HG02981 (cell line): ENCODE measurements at regions not wholly inside any gene's neighbourhood (a gene's known extent, or its start where the extent isn't known, plus 50 kb on each side); places are given as distances from the start of the nearest gene placed in this dataset.

Source experiments
- ATAC-seq: cut with Tn5 transposase; IDR thresholded peaks from one replicate; pipeline ENCODE4 v1.9.1; 2021; ENCODE audit warnings: mild to moderate bottlenecking, moderate library complexity; ENCODE audit not compliant: unreplicated experiment

DNA sequence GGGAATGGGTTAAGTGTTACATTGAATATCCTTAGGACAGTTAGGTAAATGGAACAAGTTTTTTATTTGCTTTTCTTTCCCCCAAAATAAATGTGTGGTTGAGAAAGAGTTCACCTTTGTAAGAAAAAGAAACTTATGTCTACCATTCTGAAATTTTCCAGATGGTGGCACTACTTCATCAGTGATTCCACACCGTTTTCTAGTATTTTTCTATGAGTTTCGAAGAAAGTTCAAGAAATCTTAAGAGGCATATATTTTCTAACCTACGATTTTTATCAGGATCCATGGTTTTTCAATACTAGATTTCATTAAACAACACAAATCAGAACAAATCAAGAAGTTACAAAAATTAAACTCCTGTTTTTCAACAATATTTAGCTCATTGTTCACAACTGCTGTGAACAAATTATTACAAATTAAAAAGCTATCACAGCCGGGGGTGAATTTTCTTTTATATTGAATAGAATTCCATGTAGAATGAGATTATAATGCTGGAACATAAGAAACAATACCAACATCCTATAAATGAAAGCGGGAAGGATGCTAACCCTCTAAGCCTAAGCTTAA, 163.1 kb upstream of the NPVF start:
- no peak for ATAC-seq

DNA sequence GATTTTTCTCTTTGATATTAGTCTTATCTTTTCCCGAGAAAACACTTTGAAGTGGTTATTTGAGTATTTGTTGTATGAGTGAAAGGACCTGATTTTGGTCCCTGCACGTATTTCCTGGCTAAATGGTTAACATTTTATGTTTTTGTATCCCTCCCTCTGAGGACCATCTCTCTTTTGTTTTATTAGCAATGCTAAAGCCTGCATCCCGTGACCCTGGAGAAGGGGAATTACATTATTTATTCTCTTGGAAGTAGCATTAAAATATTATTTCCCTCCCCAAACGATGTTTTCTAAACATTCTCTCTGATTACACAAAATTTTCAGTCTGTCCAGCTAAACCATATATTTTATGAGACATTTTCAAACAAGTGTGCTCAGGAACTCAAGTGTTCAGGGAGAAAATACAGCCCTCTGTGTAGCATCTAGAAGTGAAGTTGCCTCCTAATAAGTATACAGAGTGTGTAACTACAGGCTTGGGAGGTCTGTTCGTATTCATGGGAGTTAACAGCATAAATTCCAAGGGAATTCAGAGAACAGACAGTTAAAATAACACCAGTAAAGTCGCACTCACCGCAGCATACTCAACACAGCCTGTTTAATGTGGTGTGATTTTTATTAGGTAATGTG, 163.8 kb upstream of the NPVF start:
- no peak for ATAC-seq

DNA sequence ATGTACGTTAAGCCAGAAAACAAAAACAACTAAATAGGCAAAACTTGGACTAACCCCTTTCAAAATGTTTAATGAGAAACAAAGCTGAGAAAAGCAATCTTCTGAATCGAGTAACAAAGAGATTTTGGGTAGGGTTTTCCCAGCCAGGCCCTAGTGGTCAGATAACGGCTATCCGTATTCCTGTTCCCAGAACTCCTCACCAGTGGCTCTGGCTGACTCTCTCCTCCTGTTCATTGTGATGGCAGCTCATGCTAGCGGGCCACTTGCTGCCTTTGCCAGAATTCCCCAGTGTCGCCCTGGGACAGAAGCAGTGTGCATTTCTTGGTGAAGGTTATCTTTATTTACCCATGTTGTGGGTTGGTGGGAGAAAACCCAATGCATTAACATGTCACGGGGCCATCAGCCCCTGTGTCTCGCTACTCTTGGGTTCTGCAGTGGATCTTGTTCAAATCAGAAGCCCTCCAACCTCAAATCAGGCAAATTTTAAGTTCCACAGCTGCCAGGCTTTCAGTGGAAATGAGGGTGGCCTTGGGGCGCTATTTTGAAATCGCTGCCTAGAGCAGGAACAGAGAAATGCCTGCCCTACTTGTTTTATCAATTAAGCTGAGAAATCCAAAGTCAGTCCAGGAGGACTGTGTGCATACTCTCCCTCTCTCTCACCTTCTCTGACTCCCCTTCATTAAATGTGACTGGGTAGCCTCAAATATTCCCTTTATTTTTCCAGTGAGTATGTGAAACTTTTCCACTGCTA, 164.5 kb upstream of the NPVF start:
- ATAC-seq: no peak

DNA sequence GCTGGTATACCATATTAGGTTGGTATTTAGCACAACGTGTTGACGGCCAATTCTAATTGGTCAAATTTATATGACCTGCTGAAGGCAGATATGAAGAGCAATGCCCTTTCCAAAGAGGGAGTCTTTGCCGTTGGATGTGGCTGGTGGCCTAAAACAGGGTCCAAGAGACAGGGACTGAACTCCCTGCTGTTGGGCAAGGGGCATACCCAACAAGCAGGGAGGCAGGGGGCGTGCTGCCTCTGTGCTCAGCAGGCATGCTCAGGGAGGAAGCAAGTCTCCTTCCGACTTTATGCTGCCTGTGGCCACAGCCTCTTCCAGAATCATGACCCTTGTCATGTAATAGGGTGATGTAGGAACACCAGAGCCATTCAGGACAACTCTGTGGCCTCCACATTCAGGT, 167.7 kb upstream of the NPVF start:
- no peak for ATAC-seq

GRCh38 chr7:25396668-25397067, 168.4 kb upstream of the NPVF start:
- no peak for ATAC-seq

DNA sequence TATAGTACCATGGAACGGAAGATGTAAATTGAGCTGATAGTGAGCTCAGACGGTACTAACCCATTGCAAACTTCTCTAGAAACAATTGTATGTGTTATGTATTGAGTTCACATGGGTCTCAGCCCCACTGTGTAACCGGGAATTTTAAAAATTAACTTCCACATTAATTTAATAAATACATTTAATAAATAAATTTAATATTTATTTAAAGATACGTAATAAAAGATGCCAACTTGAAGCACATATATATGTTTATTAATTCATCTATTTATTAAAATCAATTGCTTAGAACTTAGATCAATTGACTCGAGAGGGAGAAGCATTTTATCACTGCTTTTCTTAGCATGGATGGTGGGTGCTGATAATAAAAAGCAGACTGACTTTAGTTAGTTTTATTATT, 170.1 kb upstream of the NPVF start:
- no peak for ATAC-seq

DNA sequence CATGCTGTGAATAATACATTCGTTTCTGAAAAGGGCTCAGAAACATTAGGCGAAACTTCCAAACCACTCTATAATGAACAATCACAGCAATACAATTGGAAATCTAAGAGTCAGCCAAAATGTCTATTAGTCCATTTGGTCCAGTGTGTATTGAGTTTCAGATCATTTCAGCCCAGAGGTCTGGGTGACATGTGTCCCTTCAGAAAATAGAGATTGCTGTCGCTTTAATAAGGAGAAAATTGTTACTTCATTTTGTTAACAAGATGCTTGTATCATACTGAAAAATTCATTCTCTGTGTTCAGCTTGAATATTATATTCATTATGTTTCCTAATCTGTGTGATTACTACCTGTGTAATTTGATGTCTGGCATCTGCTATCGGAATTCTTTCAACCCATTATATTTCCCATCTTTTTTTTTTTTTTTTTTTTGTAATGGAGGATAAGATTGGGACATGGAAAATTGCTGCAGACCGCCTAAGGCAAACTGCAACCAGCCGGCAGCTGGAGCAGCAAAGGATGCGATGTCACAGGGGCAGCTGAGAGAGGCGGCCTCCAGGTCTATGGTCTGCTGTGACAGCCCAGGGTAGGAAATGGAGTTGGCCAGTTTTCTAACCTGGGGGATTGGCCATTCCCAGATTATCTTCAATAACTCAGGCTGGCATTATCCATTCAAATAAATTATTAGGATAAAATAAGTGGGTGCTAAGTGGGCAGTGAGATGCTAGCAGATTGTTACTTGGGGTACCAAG, 170.9 kb upstream of the NPVF start:
- ATAC-seq: no peak

- no peak for ATAC-seq
Measured at GRCh38 chr7:25402532-25402931, 174.2 kb upstream of the NPVF start.

DNA sequence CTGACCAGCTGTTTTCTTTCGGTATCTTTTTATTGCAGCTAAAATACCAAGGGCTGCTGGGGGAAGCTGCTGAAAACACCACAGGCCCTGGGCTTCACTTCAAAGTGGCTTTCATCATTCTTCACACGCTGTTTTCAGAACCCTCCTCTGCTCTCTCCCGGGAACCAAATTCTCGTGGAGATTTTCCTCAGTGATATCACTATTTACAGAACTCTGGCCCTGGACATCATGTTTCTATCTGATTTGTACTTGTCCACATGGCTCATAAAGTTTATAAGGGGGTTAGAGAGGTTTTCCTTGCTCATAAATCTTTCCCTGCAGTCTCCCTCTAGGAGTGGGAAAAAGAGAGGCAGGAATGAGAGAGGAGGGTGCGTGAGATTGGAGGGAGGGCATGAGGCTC, 177.4 kb upstream of the NPVF start:
- no peak for ATAC-seq

DNA sequence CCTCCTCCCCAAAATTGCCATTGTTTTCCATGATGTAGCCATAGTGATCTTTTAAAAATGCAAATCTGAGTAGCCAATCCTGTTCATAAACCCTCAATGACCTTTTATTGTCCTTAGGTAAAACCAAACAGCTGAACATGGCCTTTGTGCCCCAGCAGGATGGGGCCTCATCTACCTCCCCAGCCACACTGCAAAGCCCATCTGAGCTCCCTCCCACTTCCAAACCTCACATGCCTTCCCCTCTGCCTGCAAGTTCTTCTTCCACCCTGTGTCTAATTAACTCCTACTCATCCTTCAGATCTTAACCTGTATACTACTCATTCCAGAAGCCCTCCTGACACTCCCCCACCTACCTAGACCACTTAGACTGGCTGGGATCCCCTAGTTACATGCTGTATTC, 178.8 kb upstream of the NPVF start:
- ATAC-seq: no peak

DNA sequence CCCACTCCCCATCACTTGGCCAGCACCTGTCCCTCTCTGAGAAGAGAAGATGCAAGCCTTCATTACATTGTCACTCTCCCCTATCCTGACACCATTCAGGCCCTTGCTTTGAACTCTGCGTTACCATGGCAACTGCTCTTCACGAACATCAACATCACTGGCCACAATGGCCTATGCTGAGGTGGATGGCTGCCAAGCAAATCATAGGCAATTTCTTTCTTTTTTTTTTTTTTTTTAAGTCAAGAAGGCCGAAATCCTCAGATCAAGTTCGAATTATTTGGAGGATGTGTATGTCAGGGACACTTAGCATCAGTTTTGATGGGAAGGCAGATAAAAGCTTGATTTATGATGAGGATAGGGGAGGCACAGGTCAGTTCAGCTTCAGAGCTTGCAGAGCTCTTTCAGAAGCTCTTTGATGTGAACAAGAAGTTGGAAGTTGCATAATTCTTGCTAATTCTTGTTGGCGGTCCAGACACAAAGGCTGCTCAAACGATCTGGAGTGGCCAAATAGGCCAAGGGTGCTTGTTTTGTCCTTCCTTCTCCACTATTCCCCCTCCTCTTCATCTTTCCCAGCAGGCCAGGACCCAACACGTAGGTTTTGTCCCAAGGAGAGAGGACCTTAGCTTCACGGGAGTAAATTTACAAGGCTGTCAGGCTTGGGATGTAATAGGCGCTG, 179.9 kb upstream of the NPVF start:
- ATAC-seq: no peak

DNA sequence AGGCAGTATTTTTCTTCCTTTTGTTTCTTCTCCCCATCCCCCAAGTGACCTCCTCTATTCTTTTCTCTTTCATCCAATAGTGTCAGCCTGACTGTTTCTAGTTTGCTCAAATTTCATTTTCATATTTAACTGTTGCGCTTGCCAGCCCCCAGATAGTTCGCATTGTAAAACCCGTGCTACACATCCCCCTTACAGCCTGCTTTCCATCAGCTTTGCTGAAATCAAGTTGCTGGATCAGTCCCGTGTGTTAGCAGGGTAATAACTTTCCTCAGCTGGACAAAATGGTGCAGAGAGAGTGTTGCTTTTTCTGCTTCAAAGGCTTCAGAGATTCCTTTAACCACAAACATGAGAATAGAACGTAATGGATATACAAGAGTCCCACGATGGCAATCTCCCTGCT, 180.6 kb upstream of the NPVF start:
- ATAC-seq: no peak

DNA sequence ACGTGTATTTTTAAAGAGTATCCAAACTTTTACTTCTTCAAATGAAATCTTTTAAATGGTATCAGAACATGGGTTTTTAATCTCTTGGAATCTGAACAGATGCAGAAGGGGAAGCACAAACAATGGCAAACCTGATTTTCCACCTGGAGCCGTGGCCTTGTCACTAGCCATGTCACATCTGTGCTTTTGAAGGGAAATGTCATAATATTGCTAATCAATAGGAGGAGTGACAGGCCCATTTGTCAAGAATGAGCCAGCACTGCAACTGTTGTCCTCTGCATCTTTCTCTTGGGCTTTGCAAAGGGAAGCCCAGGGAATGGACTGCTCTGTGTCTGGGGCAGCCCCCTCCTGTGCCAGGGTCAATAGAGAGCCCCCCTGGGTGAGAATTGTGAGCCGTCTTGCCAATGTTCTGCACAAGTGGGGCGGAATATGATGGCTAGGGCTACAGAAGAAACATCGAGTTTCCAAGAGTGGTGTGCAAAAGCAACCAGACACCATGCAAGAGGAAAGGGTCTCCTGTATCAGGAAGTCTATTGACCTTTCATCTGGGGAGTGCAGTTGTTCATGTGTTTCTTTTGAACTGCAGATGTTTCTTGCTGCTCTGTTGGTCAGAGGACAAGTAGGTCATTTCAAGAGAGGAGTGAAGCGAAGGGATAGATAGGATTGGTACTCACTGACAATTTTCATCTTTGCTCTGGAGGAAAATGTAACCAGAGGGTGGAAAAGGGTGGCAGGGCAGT, 181.8 kb upstream of the NPVF start:
- no peak for ATAC-seq

DNA sequence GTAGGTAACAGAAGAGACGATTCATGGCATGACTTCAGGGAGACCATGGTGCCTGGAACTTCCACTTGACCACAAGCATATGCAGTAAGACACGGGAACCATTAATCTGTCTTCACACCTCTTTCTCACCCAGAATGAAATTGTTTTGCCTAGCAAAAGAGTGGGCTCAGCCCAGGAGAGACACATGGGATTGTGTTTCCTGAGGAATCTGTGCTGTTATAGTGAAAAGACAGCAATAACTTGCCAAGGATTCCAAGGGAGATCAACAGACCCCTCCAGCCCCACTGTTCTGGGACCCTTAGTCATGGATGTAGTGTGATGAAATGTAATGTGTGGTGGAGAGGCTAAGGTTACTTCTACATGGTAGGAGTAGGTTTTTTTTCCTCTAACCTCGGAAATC, 192.5 kb upstream of the NPVF start:
- ATAC-seq: no peak

DNA sequence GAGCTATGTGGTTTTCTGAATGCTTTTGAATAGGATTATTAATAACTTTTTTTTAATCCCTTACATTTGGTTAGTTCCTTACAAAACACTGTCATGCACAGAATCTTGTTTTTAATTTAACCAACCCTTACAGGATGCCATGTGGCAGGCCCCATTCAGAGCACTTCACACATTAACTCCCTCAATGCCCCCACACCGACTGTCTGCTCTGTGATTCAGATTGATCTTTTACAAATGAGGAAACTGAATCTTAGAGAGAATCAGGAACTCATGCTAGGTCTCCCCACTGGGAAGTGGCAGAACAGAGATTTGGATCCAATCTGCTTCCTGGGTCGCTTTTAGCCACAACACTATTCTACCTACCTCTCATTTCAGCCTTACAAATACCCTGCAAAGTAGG, 195.8 kb upstream of the NPVF start:
- ATAC-seq: no peak

- no peak for ATAC-seq
Measured at GRCh38 chr7:25424855-25425254, 196.6 kb upstream of the NPVF start.

DNA sequence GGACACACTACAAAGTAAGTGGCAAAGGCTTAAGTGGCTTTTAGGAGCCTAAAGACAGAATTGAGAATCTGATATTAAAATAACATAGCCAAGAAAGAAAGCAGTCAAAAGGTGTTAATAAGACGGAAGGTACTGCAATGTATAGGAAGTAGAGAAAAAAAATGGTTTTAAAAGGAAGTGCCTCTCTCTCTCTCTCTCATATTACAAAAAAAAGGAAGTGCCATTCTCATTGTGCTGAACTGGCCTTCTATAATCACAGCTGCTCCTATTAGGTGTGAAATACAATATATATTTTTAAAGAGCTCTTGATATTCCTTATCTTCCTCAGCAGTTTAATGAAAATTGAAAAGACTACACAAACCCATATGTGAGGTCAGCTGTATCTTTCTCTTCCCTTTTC, 199.4 kb upstream of the NPVF start:
- ATAC-seq: no peak

DNA sequence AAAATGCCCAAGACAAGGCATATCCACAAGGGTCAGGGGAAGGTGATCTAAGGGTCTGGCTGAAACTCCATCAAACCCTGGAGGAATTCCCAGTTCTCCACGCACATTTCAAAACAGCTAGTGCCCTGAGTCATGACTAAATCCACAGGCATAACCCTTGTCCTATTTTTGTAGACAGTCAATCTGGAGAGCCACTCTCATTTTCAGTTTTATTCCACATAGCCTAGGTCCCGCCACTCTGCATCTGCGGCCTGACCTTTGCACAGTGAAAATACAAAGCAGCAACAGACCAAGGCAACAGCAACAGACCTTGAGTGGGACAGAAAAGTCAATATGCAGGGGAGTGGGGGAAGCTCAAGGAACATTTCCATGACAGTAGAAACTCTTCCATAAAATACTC, 201.4 kb upstream of the NPVF start:
- ATAC-seq: no peak

DNA sequence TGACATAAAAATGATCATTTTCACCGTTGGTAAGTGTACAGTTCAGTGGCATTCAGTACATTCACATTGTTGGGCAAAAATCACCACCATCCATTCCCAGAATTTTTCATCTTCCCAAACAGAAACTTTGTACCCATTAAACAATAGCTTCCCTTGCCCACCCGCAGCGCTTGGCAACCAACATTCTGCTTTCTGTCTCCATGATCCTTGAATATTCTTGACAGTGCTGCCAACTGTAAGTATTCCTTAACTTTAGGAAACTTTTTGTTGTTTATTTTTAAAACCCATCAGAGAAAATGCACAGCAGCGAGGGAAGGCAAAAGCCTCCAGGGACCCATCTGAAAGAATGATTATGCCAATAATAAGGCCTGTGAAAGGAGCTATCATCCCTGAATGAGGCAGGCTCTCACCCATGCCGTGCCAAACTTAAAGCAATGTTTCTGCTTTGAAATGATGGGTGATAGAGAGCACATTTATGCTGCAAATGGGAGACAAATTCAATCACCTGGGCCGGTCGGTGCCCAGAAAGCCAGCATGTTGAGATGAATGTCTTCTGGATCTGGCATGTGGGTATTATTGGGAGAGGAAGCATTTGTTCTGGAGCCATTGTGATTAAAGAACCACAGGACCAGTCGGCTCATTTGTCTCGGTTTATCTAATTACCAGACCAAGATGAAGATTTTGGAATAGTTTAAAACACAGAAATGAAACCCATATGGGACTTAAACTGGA, 202.1 kb upstream of the NPVF start:
- ATAC-seq: no peak

DNA sequence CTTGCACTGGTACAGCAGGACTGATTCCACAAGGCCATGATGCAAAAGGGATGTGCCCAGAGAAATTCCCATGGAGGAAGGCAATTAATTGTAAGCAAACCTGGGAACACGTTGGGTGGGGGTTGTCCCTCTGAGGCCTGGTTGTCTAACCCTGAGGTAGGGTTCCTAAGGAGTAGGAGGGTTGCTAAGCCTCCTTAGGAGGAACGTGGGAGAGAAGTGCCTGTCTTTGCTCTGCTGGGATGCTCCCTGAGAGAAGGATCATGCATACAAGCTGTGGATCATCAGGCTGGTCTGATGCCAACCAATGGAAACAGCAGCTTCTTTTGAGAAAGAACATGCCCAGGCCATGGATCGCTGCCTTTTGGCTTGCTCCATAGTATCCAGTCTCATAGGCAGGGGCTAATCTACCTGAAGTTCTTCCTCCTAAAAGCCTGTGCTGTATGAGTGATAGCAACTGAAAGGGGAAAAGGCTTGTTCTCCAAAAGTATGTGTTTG, 203.7 kb upstream of the NPVF start:
- no peak for ATAC-seq
